OCI-LY1 (cell line): ENCODE measurements at regions not wholly inside any gene's neighbourhood (a gene's known extent, or its start where the extent isn't known, plus 50 kb on each side); places are given as distances from the start of the nearest gene placed in this dataset.

ENCODE experiments used
- H2AFZ ChIP-seq: fragments of 200-600 bp; sonication (generic), shearing (Covaris generic); 2 replicates; pipeline ENCODE4 v1.6.0; 2014; ENCODE audit warnings: antibody characterized with exemption, mild to moderate bottlenecking, low read length
- H3F3A ChIP-seq: fragments of 200-600 bp; sonication (generic), shearing (Covaris generic); 2 replicates; pipeline ENCODE4 v1.6.0; 2014; ENCODE audit warnings: mild to moderate bottlenecking, antibody characterized with exemption, low read length, moderate library complexity; ENCODE audit not compliant: insufficient read depth
- H3K27ac ChIP-seq: fragments of 200-600 bp; sonication (generic); 2 replicates; pipeline ENCODE4 v1.5.1; 2014; ENCODE audit warnings: low read length, mixed run types, mild to moderate bottlenecking, low read depth; ENCODE audit not compliant: poor library complexity, severe bottlenecking
- H3K27me3 ChIP-seq: fragments of 200-600 bp; sonication (generic); 2 replicates; pipeline ENCODE4 v1.6.0; 2014; ENCODE audit warnings: antibody characterized with exemption, mild to moderate bottlenecking, low read length, moderate library complexity; ENCODE audit not compliant: insufficient read depth
- H3K36me3 ChIP-seq: fragments of 200-600 bp; sonication (generic); 2 replicates; pipeline ENCODE4 v1.6.1; 2014; ENCODE audit warnings: mild to moderate bottlenecking, antibody characterized with exemption, low read length, moderate library complexity, mixed read lengths; ENCODE audit not compliant: insufficient read depth
- H3K4me1 ChIP-seq: fragments of 200-600 bp; sonication (generic); 2 replicates; pipeline ENCODE4 v1.5.1; 2014; ENCODE audit warnings: mild to moderate bottlenecking, low read length, moderate library complexity; ENCODE audit not compliant: insufficient read depth, severe bottlenecking
- H3K4me2 ChIP-seq: fragments of 200-600 bp; sonication (generic), shearing (Covaris generic); 2 replicates; pipeline ENCODE4 v1.6.1; 2014; ENCODE audit warnings: low read length
- H3K4me3 ChIP-seq: fragments of 200-600 bp; sonication (generic); 2 replicates; pipeline ENCODE4 v1.5.1; 2014; ENCODE audit warnings: low read length, low read depth, mild to moderate bottlenecking, mixed read lengths; ENCODE audit not compliant: poor library complexity, severe bottlenecking
- H3K79me2 ChIP-seq: fragments of 200-600 bp; shearing (Covaris generic); 2 replicates; pipeline ENCODE4 v1.6.1; 2016; ENCODE audit warnings: mixed run types, low read length, mixed read lengths; ENCODE audit not compliant: insufficient read depth
- H3K9ac ChIP-seq: fragments of 200-600 bp; sonication (generic), shearing (Covaris generic); 2 replicates; pipeline ENCODE4 v1.6.1; 2014; ENCODE audit warnings: mild to moderate bottlenecking, low read length, mixed read lengths
- H3K9me2 ChIP-seq: fragments of 200-600 bp; sonication (generic), shearing (Covaris generic); 2 replicates; pipeline ENCODE4 v1.6.1; 2014; ENCODE audit warnings: low read depth, mild to moderate bottlenecking, low read length, mixed read lengths
- H3K9me3 ChIP-seq: fragments of 200-600 bp; shearing (Covaris generic); 2 replicates; pipeline ENCODE4 v1.6.1; 2014; ENCODE audit warnings: low read length, mixed read lengths
- H4K20me1 ChIP-seq: fragments of 200-600 bp; sonication (generic), shearing (Covaris generic); 2 replicates; pipeline ENCODE4 v1.6.0; 2016; ENCODE audit warnings: mild to moderate bottlenecking, low read length; ENCODE audit not compliant: insufficient read depth
- CTCF ChIP-seq: fragments of 200-600 bp; sonication (generic), shearing (Covaris generic); IDR thresholded peaks from 2 replicates; pipeline ENCODE4 v1.5.1; 2017; ENCODE audit warnings: mild to moderate bottlenecking, antibody characterized with exemption, low read length, moderate library complexity, mixed read lengths
- EZH2 ChIP-seq: fragments of 200-600 bp; sonication (generic), shearing (Covaris generic); IDR thresholded peaks from 2 replicates; pipeline ENCODE4 v1.8.0; 2017; ENCODE audit warnings: borderline replicate concordance, mixed run types, mild to moderate bottlenecking, antibody characterized with exemption, low read length, moderate library complexity, mixed read lengths

- no peaks in the 10 kb centered on the region for H3K36me3 ChIP-seq
- no peaks in the 10 kb centered on the region for H3K9me3 ChIP-seq
- H3K79me2 ChIP-seq: no peaks in the 10 kb centered on the region
- no peak overlapping the region for H3K4me2 ChIP-seq
- no peaks in the 10 kb centered on the region for H3F3A ChIP-seq
- no peaks in the 10 kb centered on the region for H3K27me3 ChIP-seq
- no peak overlapping the region for H3K4me3 ChIP-seq
- no peaks in the 10 kb centered on the region for H3K9me2 ChIP-seq
- no peaks in the 10 kb centered on the region for H4K20me1 ChIP-seq
- no peak overlapping the region for H2AFZ ChIP-seq
- no peak overlapping the region for H3K27ac ChIP-seq
- no peak overlapping the region for H3K9ac ChIP-seq
- H3K4me1 ChIP-seq: no peaks in the 10 kb centered on the region
- TF ChIP-seq CTCF (no peak), EZH2 (no peak)
Measured at GRCh38 chr16:8087597-8088289, 502.6 kb downstream of the TMEM114 start.

GRCh38 chr16:8087146-8087545, 503.2 kb downstream of the TMEM114 start:
- Histone ChIP-seq H3K4me3 (no peak overlapping the region), H3K4me1 (no peaks in the 10 kb centered on the region), H2AFZ (no peak overlapping the region), H3K4me2 (no peak overlapping the region), H4K20me1 (no peaks in the 10 kb centered on the region), H3K9me3 (no peaks in the 10 kb centered on the region), H3K27ac (no peak overlapping the region), H3K27me3 (no peaks in the 10 kb centered on the region), H3K79me2 (no peaks in the 10 kb centered on the region), H3K9me2 (no peaks in the 10 kb centered on the region), H3F3A (no peaks in the 10 kb centered on the region), H3K36me3 (no peaks in the 10 kb centered on the region), H3K9ac (no peak overlapping the region)
- TF ChIP-seq CTCF: no peak
- no peak for TF ChIP-seq EZH2

GRCh38 chr16:8084882-8085281, 505.4 kb downstream of the TMEM114 start:
- Histone ChIP-seq H3K9ac (no peak overlapping the region), H3K4me3 (no peak overlapping the region), H3K27ac (no peak overlapping the region), H4K20me1 (no peaks in the 10 kb centered on the region), H3K4me1 (no peaks in the 10 kb centered on the region), H3K27me3 (no peaks in the 10 kb centered on the region), H3K9me3 (no peaks in the 10 kb centered on the region), H3K36me3 (no peaks in the 10 kb centered on the region), H3K79me2 (no peaks in the 10 kb centered on the region), H2AFZ (no peak overlapping the region), H3K4me2 (no peak overlapping the region), H3F3A (no peaks in the 10 kb centered on the region), H3K9me2 (no peaks in the 10 kb centered on the region)
- TF ChIP-seq EZH2: no peak

- no peak overlapping the region for H3K4me2 ChIP-seq
- TF ChIP-seq CTCF: no peak
- TF ChIP-seq EZH2: no peak
- no peaks in the 10 kb centered on the region for H3K36me3 ChIP-seq
- H3K79me2 ChIP-seq: no peaks in the 10 kb centered on the region
- H3K9ac ChIP-seq: no peak overlapping the region
- H3K4me1 ChIP-seq: no peaks in the 10 kb centered on the region
- H2AFZ ChIP-seq: no peak overlapping the region
- no peaks in the 10 kb centered on the region for H4K20me1 ChIP-seq
- H3K9me3 ChIP-seq: no peaks in the 10 kb centered on the region
- no peaks in the 10 kb centered on the region for H3F3A ChIP-seq
- no peaks in the 10 kb centered on the region for H3K9me2 ChIP-seq
- no peak overlapping the region for H3K27ac ChIP-seq
- no peak overlapping the region for H3K4me3 ChIP-seq
- H3K27me3 ChIP-seq: no peaks in the 10 kb centered on the region
Measured at GRCh38 chr16:8084302-8084701, 506.0 kb downstream of the TMEM114 start.
